C4-2B (cell line): ENCODE measurements at regions not wholly inside any gene's neighbourhood (a gene's known extent, or its start where the extent isn't known, plus 50 kb on each side); places are given as distances from the start of the nearest gene placed in this dataset.

ENCODE experiments used
- H3K27ac ChIP-seq: fragments of 450-650 bp; 2 replicates; pipeline ENCODE4 v1.5.1; 2017
- ZFX ChIP-seq: fragments of 450-650 bp; IDR thresholded peaks from 2 replicates; pipeline ENCODE4 v1.6.1; 2017
- TF ChIP-seq, protein P1 (sequence below): fragments of 450-650 bp; conservative IDR thresholded peaks from 2 replicates; pipeline ENCODE4 v1.5.1; 2017; ENCODE audit warnings: mild to moderate bottlenecking

DNA sequence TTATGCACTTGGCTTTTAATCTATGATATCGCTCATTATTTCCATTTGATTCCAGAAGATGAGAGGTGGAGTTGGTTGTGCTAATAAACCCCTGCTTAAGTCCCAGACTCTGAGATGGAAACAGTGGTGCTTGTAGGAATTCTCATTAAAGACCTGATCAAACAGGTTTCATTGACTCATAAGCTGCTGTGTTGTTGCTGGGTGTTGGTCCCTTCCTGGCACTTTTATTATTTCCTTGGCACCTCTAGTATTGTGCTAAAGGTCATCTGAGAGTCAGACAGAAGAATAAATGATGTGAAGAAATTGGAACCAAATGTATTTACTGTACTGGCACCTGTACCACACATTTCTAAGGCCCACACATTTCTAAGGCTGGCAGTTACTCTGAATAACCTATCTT, 544.7 kb upstream of the NR3C2 start:
- TF ChIP-seq ZFX: no peak
- H3K27ac ChIP-seq: no peak overlapping the region

DNA sequence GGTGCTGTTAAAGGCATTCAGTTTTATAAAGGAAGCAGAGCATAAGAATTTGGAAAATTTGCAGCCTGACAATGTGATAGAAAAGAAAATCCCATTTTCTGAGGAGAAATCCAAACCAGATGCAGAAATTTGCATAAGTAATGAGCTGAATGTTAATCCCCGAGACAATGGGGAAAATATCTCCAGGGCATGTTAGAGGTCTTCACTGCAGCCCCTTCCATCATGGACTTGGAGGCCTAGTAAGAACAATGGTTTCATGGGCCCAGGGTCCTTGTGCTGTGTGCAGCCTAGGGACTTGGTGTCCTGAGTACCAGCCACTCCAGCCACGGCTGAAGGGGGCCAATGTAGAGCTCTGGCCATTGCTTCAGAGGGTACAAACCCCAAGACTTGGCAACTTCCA, 542.7 kb upstream of the NR3C2 start:
- no peak overlapping the region for H3K27ac ChIP-seq
- no peak for TF ChIP-seq ZFX
- TF ChIP-seq, protein P1, sequence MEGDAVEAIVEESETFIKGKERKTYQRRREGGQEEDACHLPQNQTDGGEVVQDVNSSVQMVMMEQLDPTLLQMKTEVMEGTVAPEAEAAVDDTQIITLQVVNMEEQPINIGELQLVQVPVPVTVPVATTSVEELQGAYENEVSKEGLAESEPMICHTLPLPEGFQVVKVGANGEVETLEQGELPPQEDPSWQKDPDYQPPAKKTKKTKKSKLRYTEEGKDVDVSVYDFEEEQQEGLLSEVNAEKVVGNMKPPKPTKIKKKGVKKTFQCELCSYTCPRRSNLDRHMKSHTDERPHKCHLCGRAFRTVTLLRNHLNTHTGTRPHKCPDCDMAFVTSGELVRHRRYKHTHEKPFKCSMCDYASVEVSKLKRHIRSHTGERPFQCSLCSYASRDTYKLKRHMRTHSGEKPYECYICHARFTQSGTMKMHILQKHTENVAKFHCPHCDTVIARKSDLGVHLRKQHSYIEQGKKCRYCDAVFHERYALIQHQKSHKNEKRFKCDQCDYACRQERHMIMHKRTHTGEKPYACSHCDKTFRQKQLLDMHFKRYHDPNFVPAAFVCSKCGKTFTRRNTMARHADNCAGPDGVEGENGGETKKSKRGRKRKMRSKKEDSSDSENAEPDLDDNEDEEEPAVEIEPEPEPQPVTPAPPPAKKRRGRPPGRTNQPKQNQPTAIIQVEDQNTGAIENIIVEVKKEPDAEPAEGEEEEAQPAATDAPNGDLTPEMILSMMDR: no peak

- H3K27ac ChIP-seq: no peak overlapping the region
- no peak for TF ChIP-seq ZFX
- TF ChIP-seq, protein P1: no peak
Observed at GRCh38 chr4:148982200-148982599, 540.0 kb upstream of the NR3C2 start.

DNA sequence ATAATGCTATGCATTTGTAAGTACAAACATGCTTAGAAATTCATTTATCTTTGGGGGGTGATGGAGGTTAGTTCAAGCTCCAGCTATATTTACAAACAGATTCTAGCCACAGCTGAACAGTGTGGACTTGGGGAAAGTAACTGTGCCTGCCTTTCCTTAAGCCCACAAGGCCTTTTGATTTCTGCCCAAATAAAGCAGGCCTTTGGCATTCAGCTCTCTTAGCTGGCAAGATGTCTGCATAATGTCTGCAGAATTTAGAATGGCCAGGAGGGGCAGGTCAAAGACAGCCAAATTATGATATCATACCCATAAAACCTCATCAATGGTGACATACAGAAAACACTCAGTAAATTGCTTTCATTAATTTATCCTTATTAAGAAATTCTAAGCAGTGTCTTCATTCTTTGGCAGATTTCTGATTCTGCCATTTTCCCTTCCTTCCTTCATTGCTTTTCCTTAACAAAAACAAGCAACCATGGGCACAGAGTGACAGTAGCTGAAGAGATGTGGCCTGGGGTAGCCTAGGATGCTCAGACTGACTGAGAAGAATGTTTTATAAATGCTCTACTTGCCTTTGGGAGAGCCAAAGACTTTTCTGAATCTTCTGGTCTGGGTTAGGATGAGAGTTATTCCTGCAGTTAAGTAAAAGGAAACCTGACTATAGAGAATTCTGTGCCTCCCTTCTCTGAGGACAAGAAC, 538.7 kb upstream of the NR3C2 start:
- H3K27ac ChIP-seq: no peak overlapping the region
- no peak for TF ChIP-seq ZFX
- TF ChIP-seq, protein P1: no peak

GRCh38 chr4:148978301-148978700, 536.1 kb upstream of the NR3C2 start:
- no peak overlapping the region for H3K27ac ChIP-seq
- TF ChIP-seq ZFX: no peak
- TF ChIP-seq, protein P1: no peak

- TF ChIP-seq, protein P1: no peak
- no peak for TF ChIP-seq ZFX
- no peak overlapping the region for H3K27ac ChIP-seq
Observed at GRCh38 chr4:148975464-148975863, 533.2 kb upstream of the NR3C2 start.

DNA sequence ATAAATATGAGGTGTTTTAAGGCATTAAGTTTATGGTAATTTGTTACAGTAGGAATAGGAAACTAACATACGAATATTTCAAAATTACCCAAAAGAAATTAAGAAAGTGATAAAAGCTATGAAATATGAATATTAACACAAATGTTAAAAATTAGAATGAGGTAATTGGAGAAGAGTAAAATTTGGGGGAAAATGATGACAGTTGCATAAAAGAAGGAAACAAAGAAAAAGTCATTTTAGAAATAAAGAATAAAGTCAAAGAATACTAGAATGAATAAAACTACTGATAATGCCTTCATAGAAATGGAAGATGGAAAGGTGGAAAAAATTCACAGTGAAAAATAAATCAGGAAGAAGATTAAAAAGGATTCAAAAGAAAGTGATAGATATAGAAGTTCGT, 522.9 kb upstream of the NR3C2 start:
- TF ChIP-seq ZFX: no peak
- TF ChIP-seq, protein P1: no peak

DNA sequence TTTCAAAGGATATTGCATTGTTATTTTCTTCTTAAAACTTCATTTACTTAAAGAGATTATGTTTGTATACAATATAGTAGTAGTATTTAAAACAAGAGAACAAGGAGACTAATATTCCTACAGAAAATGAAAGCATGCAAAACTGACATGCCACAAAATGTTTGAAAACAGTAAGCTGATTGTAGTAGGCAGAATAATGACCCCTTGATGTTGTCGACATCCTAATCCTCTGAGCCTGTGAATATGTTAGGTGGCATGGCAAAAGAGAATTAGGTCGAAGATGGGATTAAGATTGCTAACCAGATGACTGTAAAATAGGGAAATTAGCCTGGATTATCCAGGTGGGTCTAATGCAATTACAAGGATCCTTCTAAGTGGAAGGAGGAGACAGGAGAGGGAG, 522.2 kb upstream of the NR3C2 start:
- H3K27ac ChIP-seq: no peak overlapping the region
- TF ChIP-seq, protein P1: no peak
- TF ChIP-seq ZFX: no peak

More for the DNA sequence above, 522.9 kb upstream of the NR3C2 start:
- H3K27ac ChIP-seq: no peak overlapping the region
